Skeletal muscle tissue (tissue), 4 donors: ENCODE measurements at regions not wholly inside any gene's neighbourhood (a gene's known extent, or its start where the extent isn't known, plus 50 kb on each side); places are given as distances from the start of the nearest gene placed in this dataset. TPM values are rescaled to one million over a fixed set of nuclear protein-coding genes. Genes with fewer than 3 reads are reported as not detected.

Experiments
- H3K27ac ChIP-seq: one replicate; pipeline ENCODE4 v1.7.0; 2013; ENCODE audit warnings: mild to moderate bottlenecking, low read depth, low read length, inconsistent platforms
- H3K27me3 ChIP-seq, 3 donors: one replicate each; pipeline ENCODE4 v1.7.0; 2013; ENCODE audit warnings: low read length in 3 of 3; ENCODE audit not compliant: control insufficient read depth in 3 of 3, insufficient read depth in 3 of 3
- H3K36me3 ChIP-seq, 3 donors: one replicate each; pipeline ENCODE4 v1.7.0; 2013; ENCODE audit warnings: low read length in 3 of 3; ENCODE audit not compliant: control insufficient read depth in 3 of 3, insufficient read depth in 3 of 3
- H3K4me1 ChIP-seq, 3 donors: one replicate each; pipeline ENCODE4 v1.7.0; 2013; ENCODE audit warnings: low read length in 3 of 3, mild to moderate bottlenecking in 3 of 3; ENCODE audit not compliant: control insufficient read depth in 3 of 3, insufficient read depth in 3 of 3
- H3K4me3 ChIP-seq, 3 donors: one replicate each; pipeline ENCODE4 v1.7.0; 2013; ENCODE audit warnings: low read length in 3 of 3
- H3K9ac ChIP-seq, 3 donors: one replicate each; pipeline ENCODE4 v1.7.0; 2013; ENCODE audit warnings: low read length in 3 of 3, mild to moderate bottlenecking in 3 of 3, moderate library complexity in 2 of 3, low read depth in 1 of 3
- H3K9me3 ChIP-seq, 3 donors: one replicate each; pipeline ENCODE4 v1.7.0; 2013; ENCODE audit warnings: low read length in 3 of 3; ENCODE audit not compliant: control insufficient read depth in 3 of 3
- small RNA-seq: library from RNA; depleted of rRNA; stranded (forward); fragments of <200 nt; gene quantifications from one replicate; pipeline ENCODE3, GENCODE V24; 2014
- donor health status: Osteomylitis.

DNA sequence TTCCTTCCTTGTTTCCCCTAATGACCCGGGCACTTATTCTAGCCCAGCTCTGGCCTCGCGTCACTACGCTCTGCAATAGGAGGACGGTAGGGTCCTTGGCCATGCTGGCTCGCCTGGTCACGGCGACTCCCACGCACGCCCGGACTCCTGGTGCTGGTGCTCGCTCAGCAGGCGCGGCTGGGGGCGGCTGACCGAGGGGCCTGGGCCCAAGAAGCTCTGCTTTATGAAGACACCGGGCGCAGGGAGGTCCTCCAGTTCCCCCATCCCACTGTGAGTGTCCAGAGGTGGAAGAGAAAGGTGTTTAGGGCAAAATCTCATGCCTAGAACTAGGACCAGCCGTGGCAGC lies 54.2 kb upstream of the ZNF32 start:
- Histone ChIP-seq H3K4me3 (no peak overlapping the region), H3K27ac (no peak overlapping the region), H3K9ac (no peak overlapping the region), H3K27me3 (no peaks in the 10 kb centered on the region), H3K36me3 (no peaks in the 10 kb centered on the region), H3K9me3 (no peaks in the 10 kb centered on the region), H3K4me1 (peaks cover 0 to 8% (median 3%) of the 10 kb centered on the region in 3 donors)

DNA sequence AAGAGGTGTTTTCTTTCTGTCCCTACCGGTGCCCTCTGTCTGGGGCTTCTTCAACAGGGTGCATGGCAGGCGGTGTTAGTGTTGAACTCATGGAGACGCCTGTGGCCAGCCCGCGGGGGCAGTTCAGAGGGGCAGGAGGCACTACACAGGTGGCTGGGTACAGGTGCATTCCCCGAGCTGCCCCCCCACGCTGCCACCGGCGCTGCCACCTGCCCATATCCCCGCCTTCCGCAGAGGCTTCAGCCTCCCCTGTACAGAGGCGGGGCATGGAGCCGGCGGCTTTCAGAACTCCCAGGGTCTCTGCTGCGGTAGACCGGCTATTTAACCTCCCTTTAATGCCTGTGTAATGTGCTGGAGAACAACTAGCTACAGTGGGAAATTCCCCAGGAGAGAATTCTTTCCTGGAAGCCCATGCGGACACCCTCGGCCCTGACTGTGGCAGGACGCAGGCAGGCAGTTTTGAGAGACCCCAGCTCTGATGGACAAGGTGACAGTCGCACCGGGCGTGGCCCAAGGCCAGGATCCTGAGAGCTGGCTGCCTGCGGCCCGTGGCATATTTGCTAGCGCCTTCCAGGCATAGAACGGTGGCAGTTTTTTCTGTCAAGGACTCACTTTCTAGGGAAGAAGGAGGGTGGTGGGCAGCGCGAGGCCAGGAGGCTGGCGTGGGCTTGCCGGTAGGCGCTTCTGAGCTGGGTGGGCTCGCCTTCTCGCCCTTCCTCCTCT lies 53.7 kb upstream of the ZNF32 start:
- no peak overlapping the region for H3K9ac ChIP-seq
- H3K4me3 ChIP-seq = no peak overlapping the region
- peaks cover 0 to 7% (median 2%) of the 10 kb centered on the region in 3 donors for H3K4me1 ChIP-seq
- H3K27me3 ChIP-seq = no peaks in the 10 kb centered on the region
- no peak overlapping the region for H3K27ac ChIP-seq
- no peaks in the 10 kb centered on the region for H3K36me3 ChIP-seq
- H3K9me3 ChIP-seq = no peaks in the 10 kb centered on the region

DNA sequence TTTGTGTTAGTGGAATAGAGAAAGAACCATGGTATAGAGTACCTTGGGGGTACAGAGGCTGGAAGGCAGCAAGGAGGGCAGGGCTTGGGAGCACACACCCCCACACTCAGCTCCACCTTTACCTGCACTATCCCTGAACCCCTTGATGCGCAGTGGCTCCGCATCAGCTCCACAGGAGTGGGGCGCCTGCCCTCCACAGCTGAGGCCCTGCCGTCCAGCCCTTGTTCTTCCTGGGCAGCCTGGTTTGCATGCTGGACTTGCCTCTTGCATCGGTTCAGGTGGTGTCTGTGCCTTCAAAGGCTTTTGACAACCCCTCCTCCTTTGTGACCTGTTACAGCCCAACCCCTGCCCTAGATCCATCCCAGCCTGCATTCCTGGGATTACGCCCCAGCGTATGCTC lies 52.6 kb upstream of the ZNF32 start:
- Histone ChIP-seq H3K4me3 (no peak overlapping the region), H3K9ac (no peak overlapping the region), H3K36me3 (no peaks in the 10 kb centered on the region), H3K4me1 (peaks cover 0 to 11% (median 0%) of the 10 kb centered on the region in 3 donors), H3K9me3 (no peaks in the 10 kb centered on the region), H3K27ac (no peak overlapping the region), H3K27me3 (no peaks in the 10 kb centered on the region)

GRCh38 chr10:43700306-43700705 lies 51.6 kb upstream of the ZNF32 start:
- Histone ChIP-seq H3K27ac (no peak overlapping the region), H3K36me3 (no peaks in the 10 kb centered on the region), H3K4me3 (no peak overlapping the region), H3K27me3 (no peaks in the 10 kb centered on the region), H3K9me3 (no peaks in the 10 kb centered on the region), H3K9ac (no peak overlapping the region), H3K4me1 (peaks cover 0 to 11% (median 0%) of the 10 kb centered on the region in 3 donors)

DNA sequence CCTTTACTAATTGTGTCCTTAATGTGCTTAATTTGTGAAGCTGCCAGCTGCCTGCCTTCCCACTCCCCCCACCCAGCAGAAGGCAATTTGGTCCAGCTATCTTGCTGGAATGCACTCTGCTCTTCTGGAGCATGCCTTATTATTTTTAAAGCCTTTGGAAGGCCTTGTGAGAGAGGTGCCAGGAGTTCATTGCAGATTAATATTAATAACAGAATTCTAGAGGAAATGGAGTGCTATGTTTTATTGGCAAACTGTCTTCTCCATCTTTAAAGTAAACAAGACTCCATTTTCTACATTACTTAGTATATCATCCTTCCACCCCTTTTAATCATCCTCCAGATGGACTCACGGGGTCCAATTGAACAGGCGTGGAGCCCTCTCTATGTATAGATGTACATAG lies 50.8 kb upstream of the ZNF32 start:
- Histone ChIP-seq H3K4me3 (no peak overlapping the region), H3K36me3 (no peaks in the 10 kb centered on the region), H3K27ac (no peak overlapping the region), H3K27me3 (no peaks in the 10 kb centered on the region), H3K4me1 (peaks cover 0 to 11% (median 0%) of the 10 kb centered on the region in 3 donors), H3K9ac (no peak overlapping the region), H3K9me3 (no peaks in the 10 kb centered on the region)

Small RNAs in the stretch of these regions (small RNA-seq; reads per million reads assigned to genes)
- gene UQCRHP3 = not detected
